Erythroblast (primary cell): ENCODE measurements at regions not wholly inside any gene's neighbourhood (a gene's known extent, or its start where the extent isn't known, plus 50 kb on each side); places are given as distances from the start of the nearest gene placed in this dataset.

Source experiments
- DNase-seq, 2 experiments: peaks; one replicate each; lab custom pipeline; 2025; lab: John Stamatoyannopoulos, UW
- GATA1 ChIP-seq: IDR thresholded peaks from 2 replicates; pipeline ENCODE4 v1.6.1; 2011; ENCODE audit warnings: low read depth, mild to moderate bottlenecking, control low read depth, low read length, moderate library complexity
- POLR2A ChIP-seq: IDR thresholded peaks from 2 replicates; pipeline ENCODE4 v1.6.1; 2011; ENCODE audit warnings: mild to moderate bottlenecking, low read length

GRCh38 chr10:33423154-33423529, 88.7 kb upstream of the NRP1 start:
- TF ChIP-seq POLR2A, result no peak
- no peak for TF ChIP-seq GATA1

GRCh38 chr10:33422471-33423153, 88.1 kb upstream of the NRP1 start:
- DNase-seq, result no peak
- TF ChIP-seq GATA1 (no peak), POLR2A (no peak)

More at GRCh38 chr10:33423154-33423529, 88.7 kb upstream of the NRP1 start:
- no peak for DNase-seq

- TF ChIP-seq GATA1, result no peak
- DNase-seq, result no peak
Observed at GRCh38 chr10:33421789-33422462, 87.5 kb upstream of the NRP1 start.

- TF ChIP-seq POLR2A (no peak), GATA1 (no peak)
- no peak for DNase-seq
Observed at GRCh38 chr10:33419311-33419710, 84.8 kb upstream of the NRP1 start.

GRCh38 chr10:33418301-33418700, 83.8 kb upstream of the NRP1 start:
- TF ChIP-seq POLR2A (no peak), GATA1 (no peak)
- no peak for DNase-seq

GRCh38 chr10:33416691-33417090, 82.2 kb upstream of the NRP1 start:
- no peak for TF ChIP-seq POLR2A
- TF ChIP-seq GATA1, result no peak
- no peak for DNase-seq

- TF ChIP-seq GATA1 (no peak), POLR2A (no peak)
- DNase-seq, result no peak
Observed at GRCh38 chr10:33416209-33416608, 81.7 kb upstream of the NRP1 start.

- DNase-seq, result no peak
- TF ChIP-seq POLR2A, result no peak
- TF ChIP-seq GATA1, result no peak
Observed at GRCh38 chr10:33414841-33415240, 80.4 kb upstream of the NRP1 start.

- TF ChIP-seq GATA1, result no peak
- TF ChIP-seq POLR2A, result no peak
- no peak for DNase-seq
Observed at GRCh38 chr10:33412653-33413361, 78.3 kb upstream of the NRP1 start.

GRCh38 chr10:33412241-33412640, 77.8 kb upstream of the NRP1 start:
- DNase-seq, result no peak
- TF ChIP-seq GATA1, result no peak
- TF ChIP-seq POLR2A, result no peak

GRCh38 chr10:33410860-33411234, 76.4 kb upstream of the NRP1 start:
- no peak for TF ChIP-seq POLR2A
- TF ChIP-seq GATA1, result no peak
- no peak for DNase-seq

- TF ChIP-seq GATA1 (no peak), POLR2A (no peak)
- no peak for DNase-seq
Observed at GRCh38 chr10:33410096-33410859, 75.8 kb upstream of the NRP1 start.

GRCh38 chr10:33406596-33406995, 72.1 kb upstream of the NRP1 start:
- DNase-seq, result no peak
- TF ChIP-seq POLR2A (no peak), GATA1 (no peak)
